Kidney tubule cell (primary cell): ENCODE measurements at regions not wholly inside any gene's neighbourhood (a gene's known extent, or its start where the extent isn't known, plus 50 kb on each side); places are given as distances from the start of the nearest gene placed in this dataset.

Experiments
- DNase-seq: peaks from one replicate; pipeline ENCODE4 v3.0.0-alpha.2; 2018; ENCODE audit warnings: low spot score

- no peak for DNase-seq
Measured at GRCh38 chr11:134800826-134801225, 388.8 kb upstream of the B3GAT1 start.

DNA sequence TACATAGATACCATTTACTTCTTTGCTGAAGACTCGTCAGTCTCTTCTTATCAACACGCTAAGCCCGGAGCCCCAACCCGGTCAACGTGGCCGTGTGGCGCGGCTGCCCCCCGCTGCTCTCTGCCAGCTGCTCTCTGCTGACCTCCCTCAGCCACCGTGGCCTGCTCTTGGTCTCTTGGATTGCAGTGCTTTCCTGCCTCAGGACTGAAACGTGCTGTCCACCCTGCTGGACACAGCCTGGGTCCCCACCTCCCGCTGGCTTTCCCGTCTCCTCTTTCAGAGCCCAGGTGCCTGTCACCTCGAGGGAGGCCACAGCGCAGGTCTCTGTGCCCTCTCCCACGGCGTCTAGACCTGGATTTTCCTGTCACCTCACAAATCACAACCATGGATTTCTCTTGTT, 388.1 kb upstream of the B3GAT1 start:
- no peak for DNase-seq

GRCh38 chr11:134799386-134799785, 387.3 kb upstream of the B3GAT1 start:
- DNase-seq: no peak

DNA sequence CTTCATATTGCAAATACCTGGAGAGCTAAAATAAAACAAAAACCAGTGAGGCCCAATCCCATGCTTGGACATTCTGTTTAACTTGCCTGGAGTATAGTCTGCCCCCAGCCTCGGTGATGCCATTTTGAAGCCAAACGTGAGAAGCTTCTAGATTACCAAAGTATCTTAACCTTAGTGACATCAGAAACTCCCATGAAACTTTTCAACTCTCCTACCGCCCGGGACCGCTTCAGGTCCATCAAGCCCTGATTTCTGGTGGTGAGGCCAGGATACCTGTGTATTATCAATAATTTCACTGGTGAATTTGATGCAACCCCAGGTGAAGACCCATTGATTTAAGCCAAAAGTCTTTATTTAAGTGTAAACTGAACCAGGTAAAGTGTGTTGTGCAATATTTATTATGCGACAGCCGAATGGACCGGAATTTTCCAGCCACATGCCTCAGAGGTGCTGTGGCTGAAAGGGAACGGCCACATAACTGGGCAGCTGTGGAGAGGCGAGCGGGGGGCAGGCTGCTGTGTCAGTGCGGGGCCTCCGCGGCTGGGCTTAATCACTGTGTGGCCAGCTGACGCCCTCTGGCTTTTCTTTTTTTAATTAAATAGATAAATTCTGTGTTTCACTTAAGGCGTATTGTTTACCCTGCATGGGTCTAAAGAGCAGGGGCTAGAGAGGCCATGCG, 385.5 kb upstream of the B3GAT1 start:
- DNase-seq: no peak

GRCh38 chr11:134795017-134795416, 383.0 kb upstream of the B3GAT1 start:
- DNase-seq: no peak

DNA sequence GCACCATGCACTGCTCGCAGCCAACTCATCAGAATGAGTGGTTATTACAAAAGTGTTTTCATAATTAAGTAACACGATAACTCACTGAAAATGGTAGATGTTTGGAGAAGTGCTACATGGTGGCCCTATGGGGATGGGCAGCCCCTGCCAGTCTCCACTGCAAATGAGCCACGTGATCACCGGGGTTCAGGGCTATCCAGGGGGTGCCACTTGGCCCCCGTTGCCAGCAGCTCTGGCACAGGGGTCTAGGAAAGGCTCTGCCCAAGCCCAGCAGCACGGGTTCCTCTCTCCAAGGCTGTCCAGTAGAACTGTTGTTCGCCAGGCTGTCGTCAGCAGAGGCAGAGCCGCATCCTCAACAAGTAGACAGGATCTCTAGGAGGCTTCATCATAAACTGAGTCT, 382.1 kb upstream of the B3GAT1 start:
- no peak for DNase-seq

GRCh38 chr11:134792677-134793076, 380.6 kb upstream of the B3GAT1 start:
- no peak for DNase-seq

DNA sequence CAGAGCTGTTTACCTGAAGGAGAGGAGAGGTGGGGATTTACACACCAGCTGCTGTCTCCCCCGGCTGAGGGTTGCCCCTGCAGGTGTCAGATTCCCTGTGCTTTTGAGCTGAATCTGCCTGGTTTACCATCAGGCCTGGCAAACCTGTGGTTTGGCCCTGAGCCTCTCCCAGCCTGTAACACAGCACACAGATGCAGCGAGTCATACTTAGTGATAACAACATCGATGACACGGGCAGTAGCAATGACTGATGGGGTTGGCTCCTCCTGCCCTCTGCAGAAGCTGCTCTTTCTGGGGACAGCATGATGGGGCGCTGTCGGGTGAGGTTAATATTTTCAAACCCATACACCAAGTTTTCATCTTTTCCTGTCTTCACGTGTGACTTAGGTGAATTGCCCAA, 380.0 kb upstream of the B3GAT1 start:
- DNase-seq: peak; percentile 37

DNA sequence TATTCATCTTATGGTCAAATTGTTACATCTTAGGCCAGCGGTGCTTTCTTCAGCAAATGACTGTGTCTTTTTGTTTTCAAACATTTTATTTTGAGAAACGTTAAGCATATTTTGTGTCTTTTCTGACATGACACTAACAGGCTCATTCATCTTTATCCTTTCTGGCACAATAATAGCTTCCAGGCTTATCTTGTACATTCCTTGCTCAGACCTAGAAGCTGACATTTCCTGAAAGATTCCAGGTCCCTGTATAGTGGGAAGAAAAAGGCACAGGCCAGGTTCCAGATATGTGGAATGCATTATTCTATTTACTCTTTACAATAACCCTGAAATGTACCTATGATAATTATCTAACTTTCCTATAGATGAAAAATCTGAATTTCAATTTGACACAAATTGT, 379.1 kb upstream of the B3GAT1 start:
- DNase-seq: no peak

DNA sequence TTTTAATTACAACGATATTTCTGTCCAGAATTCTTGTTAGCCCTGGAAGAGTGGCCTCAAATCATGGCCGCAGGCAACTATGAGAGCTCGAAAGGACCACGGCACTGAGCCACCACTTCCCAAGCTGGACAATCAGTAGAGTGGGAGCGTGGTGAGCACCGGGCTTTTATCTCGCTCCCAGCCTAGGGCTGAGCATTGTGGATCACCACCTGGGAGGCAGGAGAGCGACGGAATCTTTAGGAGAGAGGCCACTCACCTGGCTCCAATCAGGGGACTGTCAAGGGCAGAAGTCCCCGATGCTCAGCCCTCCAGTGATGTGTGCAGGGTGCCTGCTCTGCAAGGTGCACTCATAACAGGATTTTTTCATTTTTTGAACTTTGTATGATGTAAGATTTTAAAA, 377.1 kb upstream of the B3GAT1 start:
- DNase-seq: no peak

GRCh38 chr11:134786636-134787035, 374.6 kb upstream of the B3GAT1 start:
- DNase-seq: no peak

- no peak for DNase-seq
Measured at GRCh38 chr11:134785660-134786284, 373.7 kb upstream of the B3GAT1 start.

DNA sequence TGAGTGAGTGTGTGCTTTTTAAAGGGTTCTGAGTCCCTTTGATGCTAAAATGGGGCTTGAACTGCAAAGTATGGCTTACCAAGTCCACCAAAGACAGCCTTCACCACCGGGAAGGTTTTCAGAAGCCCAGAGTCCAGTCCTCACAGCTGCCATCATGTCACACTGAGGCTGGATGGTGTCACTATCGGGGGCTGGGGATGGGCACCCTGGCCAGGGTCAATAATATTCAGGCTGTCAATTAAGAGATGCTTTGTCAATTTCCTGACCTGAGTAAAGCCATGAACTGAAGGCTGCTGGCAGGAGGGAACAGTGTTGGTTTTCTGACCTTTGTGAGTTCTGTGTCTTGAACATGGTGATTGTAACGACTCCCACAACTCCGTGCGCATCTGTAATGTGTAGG, 373.0 kb upstream of the B3GAT1 start:
- no peak for DNase-seq

DNA sequence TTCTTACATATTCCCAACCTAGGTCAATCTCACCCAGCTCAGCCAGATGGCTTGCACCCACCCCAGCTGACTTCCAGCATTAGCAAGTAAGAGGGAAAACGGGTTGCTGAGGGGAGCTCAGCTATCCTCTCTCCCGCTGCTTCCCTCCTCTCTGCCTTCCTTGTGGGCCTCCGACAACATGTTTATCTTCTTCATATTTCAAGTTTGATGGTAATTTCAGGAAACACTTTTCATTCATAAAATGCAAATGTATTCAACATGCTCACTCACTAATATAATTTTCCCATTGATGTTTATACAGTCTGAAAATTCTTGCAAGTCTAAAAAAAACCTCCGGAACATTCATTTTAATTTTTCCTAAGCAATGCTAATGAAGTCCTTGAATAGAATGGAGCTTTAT, 372.5 kb upstream of the B3GAT1 start:
- no peak for DNase-seq

- DNase-seq: no peak
Measured at GRCh38 chr11:134784046-134784445, 372.0 kb upstream of the B3GAT1 start.

GRCh38 chr11:134783234-134783633, 371.2 kb upstream of the B3GAT1 start:
- DNase-seq: no peak

- no peak for DNase-seq
Measured at GRCh38 chr11:134781380-134781866, 369.4 kb upstream of the B3GAT1 start.

GRCh38 chr11:134780486-134781147, 368.6 kb upstream of the B3GAT1 start:
- DNase-seq: no peak

- no peak for DNase-seq
Measured at GRCh38 chr11:134779179-134779578, 367.1 kb upstream of the B3GAT1 start.

DNA sequence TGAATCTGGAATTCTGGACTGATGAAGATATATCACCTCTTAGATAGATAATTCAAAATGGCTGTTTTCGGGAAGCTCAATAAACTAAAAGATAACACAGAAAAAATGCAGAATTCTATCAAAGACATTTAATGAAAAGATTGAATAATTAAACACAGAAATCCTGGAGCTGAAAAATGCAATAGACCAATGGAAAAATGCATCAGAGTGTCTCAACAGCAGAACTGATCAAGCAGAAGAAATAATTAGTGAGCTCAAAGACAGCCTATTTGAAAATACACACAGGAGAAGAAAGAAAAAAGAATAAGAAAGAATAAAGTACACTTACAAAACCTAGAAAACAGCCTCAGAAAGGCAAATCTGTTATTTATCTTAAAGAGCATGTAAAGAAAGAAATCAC, 356.4 kb upstream of the B3GAT1 start:
- no peak for DNase-seq

DNA sequence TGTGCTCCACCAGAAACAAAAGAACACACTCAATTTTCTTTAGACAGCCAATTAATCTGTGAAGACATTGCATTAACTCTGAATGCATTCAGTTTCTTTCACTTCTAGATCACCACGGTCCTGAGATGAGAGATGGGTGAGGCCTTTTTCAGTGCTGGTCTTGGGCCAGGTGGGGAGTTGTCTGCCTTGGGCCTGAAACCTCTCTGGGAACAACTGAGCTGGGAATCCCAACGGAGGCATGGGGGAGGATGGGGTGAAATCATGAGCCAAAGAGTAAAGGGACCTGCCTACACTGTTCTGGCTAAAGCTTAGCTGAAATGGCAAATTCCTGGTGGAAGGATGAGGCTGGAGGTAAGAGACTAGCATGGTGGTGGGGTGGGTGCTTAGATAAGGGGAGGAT, 353.5 kb upstream of the B3GAT1 start:
- no peak for DNase-seq

DNA sequence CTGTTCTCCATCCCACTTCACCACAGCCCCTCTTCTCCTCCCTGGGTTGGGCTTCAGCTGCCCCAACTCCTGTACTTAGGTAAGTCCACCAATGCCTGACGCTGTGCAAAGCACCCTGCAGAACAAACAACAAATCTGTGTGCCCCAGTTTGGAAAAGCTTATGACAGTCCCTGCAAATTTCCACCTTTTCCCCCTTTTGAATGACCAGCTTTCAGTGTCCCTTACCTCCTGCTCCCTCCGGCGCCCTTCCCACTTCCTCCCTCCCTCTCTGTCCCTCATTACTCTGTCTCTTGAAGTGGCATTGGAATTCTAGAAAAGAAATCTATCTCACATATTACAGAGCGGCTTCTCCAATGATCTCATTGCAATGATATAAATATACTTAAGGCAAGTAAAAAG, 352.9 kb upstream of the B3GAT1 start:
- no peak for DNase-seq

GRCh38 chr11:134764367-134764766, 352.3 kb upstream of the B3GAT1 start:
- no peak for DNase-seq

DNA sequence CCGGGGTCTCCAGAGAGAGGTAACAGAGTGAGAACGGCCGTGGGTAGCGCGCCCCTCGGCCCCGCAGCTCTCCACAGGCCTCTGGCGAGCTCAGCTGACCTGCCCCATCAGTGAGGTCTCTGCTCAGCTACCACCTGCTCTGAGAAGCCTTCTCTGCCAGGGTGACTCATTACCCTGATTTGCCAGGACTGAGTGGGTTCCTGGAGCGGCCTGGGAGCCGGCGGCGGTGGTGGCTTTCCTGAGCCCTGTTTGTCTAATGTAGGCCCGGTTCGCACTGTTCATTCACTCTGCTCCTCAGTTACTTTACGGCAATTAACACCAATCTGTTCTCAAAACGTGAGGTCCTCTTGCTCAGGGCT, 351.0 kb upstream of the B3GAT1 start:
- no peak for DNase-seq
